ENCODE measurements at regions not wholly inside any gene's neighbourhood (a gene's known extent, or its start where the extent isn't known, plus 50 kb on each side); places are given as distances from the start of the nearest gene placed in this dataset.

DNA sequence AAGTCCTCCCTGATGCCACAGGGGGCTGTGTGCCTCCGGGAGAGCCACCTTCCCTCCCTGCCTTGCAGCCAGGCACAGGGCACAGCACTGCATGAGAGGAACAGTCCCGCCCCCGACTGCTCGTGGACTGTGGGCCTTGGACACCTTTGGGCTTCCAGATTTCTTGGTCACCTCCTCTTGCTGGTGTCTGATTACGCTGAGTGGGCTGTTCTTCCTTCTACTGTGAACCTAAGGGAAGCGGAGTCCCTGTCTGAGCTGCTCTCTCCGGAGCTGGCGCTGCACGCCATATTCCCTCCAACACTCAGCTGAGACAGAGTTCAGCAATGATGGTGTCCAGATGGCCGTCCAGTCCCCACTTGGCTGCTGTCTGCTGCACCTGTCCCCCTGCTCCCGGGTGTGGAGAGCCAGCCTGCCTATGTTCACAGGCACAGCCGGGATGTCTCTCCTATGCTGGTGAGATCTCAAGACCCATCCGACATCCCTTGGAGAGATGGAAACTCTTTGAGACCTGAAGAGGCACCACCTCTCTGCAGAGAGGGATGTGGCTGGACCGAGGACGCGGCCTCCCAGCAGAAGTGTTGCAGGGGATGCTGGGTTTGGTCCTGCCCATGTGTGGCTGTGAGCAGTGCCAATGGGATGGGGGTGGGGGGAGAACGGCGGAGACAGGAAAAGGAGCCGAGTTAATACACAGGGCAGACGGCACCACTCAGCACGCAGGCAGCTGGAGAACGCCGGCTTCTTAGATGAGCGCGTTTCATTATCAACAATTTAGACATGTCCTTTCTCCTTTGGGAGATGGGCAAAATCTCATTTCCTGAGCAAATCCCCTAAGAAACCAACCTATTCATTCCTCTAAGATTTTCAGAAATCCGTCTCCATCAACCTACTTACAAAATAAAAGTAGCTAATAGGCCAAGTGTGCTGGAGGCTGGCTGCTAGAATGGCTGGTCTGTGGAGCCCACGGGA, 171.9 kb downstream of the ENGASE start:
- ATAC-seq (replicated peaks) (no peak), DNase-seq (no peak)
- H3K27ac Mint-ChIP-seq: no peak overlapping the region
- H3K36me3 Mint-ChIP-seq (ENCODE audit: insufficient read depth): no peaks in the 10 kb centered on the region
- no peak overlapping the region for H3K4me3 Mint-ChIP-seq
- no peaks in the 10 kb centered on the region for H3K9me3 Mint-ChIP-seq
- peaks cover 36 to 77% of the 10 kb centered on the region in 2 donors for H3K27me3 Mint-ChIP-seq
- no peaks in the 10 kb centered on the region for H3K4me1 Mint-ChIP-seq (ENCODE audit: low read depth in 2 of 2)

GRCh38 chr17:79244665-79245064, 170.0 kb downstream of the ENGASE start:
- no peaks in the 10 kb centered on the region for H3K9me3 Mint-ChIP-seq
- DNase-seq (no peak), ATAC-seq (replicated peaks) (no peak)
- H3K4me1 Mint-ChIP-seq (ENCODE audit: low read depth in 2 of 2): no peaks in the 10 kb centered on the region
- H3K4me3 Mint-ChIP-seq: no peak overlapping the region
- H3K27ac Mint-ChIP-seq: no peak overlapping the region
- H3K27me3 Mint-ChIP-seq: peaks cover 29 to 67% of the 10 kb centered on the region in 2 donors
- H3K36me3 Mint-ChIP-seq (ENCODE audit: insufficient read depth): no peaks in the 10 kb centered on the region

DNA sequence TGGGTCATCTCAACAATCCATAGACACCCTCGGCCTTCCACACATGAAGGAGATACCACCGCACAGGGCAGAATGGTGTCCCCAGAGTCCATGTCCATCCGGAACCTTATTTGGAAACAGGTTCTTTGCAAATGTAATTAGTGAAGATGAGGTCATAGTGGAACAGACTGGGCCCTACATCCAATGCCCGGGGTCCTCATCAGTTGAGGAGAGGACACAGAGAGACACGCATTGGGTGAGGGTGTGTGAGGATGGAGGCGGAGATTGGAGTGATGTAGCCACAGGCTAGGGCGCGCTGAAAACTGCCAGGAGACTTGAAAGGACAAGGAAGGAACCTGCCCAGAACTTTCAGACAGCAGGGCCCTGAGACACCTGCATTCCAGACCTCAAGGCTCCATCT, 169.4 kb downstream of the ENGASE start:
- Mint-ChIP-seq H3K4me1 (ENCODE audit: low read depth in 2 of 2) (no peaks in the 10 kb centered on the region), H3K27me3 (peaks cover 25 to 67% of the 10 kb centered on the region in 2 donors), H3K4me3 (no peak overlapping the region), H3K36me3 (ENCODE audit: insufficient read depth) (no peaks in the 10 kb centered on the region), H3K27ac (no peak overlapping the region), H3K9me3 (no peaks in the 10 kb centered on the region)
- ATAC-seq (replicated peaks) (no peak), DNase-seq (no peak)

DNA sequence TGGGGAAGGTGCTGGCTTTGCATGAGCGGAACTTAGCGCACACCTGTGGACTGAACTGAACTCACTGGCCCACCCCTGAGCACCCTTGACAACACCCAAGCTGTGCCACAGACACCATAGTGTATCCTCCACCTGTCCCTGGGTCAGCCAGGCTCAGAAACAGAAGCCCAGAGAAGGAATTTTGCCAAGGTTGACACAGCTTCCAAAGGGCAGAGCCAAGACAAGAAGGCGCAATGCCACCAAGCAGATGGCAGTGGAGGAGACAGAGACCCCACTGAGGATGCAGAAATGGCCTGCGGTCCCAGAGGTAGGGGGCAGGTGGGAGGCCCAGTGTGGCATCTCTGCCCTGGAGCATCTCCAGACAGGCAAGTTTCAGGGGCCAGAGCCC, 169.0 kb downstream of the ENGASE start:
- Mint-ChIP-seq H3K9me3 (no peaks in the 10 kb centered on the region), H3K4me3 (no peak overlapping the region), H3K27ac (no peak overlapping the region), H3K4me1 (ENCODE audit: low read depth in 2 of 2) (no peaks in the 10 kb centered on the region), H3K36me3 (ENCODE audit: insufficient read depth) (no peaks in the 10 kb centered on the region), H3K27me3 (peaks cover 25 to 70% of the 10 kb centered on the region in 2 donors)
- ATAC-seq (replicated peaks) (no peak), DNase-seq (no peak)

- no peak for ATAC-seq (replicated peaks)
- Mint-ChIP-seq H3K27ac (no peak overlapping the region), H3K27me3 (peaks cover 25 to 74% of the 10 kb centered on the region in 2 donors), H3K4me1 (ENCODE audit: low read depth in 2 of 2) (no peaks in the 10 kb centered on the region), H3K4me3 (no peak overlapping the region), H3K9me3 (no peaks in the 10 kb centered on the region), H3K36me3 (ENCODE audit: insufficient read depth) (no peaks in the 10 kb centered on the region)
- no peak for DNase-seq
Measured at GRCh38 chr17:79242873-79243602, 168.4 kb downstream of the ENGASE start.

GRCh38 chr17:79242393-79242792, 167.8 kb downstream of the ENGASE start:
- DNase-seq (no peak), ATAC-seq (replicated peaks) (no peak)
- Mint-ChIP-seq H3K27me3 (peaks cover 25 to 74% of the 10 kb centered on the region in 2 donors), H3K36me3 (ENCODE audit: insufficient read depth) (no peaks in the 10 kb centered on the region), H3K4me1 (ENCODE audit: low read depth in 2 of 2) (no peaks in the 10 kb centered on the region), H3K9me3 (no peaks in the 10 kb centered on the region), H3K4me3 (no peak overlapping the region), H3K27ac (no peak overlapping the region)

DNA sequence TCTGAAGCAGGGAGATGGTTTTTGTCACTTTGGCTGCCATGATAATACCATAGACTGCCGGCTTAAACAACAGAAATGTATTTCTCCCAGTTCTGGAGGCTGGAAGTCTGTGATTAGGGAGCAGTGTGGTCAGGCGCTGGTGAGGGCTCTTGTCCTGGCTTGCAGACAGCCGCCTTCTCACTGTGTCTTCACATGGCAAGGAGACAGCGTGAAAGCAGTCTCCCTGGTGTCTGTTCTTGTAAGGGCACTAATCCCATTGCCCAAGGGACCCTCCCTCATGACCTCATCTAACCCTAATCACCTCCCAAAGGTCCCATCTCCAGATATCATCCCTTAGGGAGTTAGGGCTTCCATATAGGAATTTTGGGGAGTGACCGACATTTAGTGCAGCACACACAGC, 167.0 kb downstream of the ENGASE start:
- Mint-ChIP-seq H3K36me3 (ENCODE audit: insufficient read depth) (no peaks in the 10 kb centered on the region), H3K9me3 (no peaks in the 10 kb centered on the region), H3K27ac (no peak overlapping the region), H3K4me1 (ENCODE audit: low read depth in 2 of 2) (no peaks in the 10 kb centered on the region), H3K27me3 (peaks cover 24 to 76% of the 10 kb centered on the region in 2 donors), H3K4me3 (no peak overlapping the region)
- DNase-seq (no peak), ATAC-seq (replicated peaks) (no peak)

DNA sequence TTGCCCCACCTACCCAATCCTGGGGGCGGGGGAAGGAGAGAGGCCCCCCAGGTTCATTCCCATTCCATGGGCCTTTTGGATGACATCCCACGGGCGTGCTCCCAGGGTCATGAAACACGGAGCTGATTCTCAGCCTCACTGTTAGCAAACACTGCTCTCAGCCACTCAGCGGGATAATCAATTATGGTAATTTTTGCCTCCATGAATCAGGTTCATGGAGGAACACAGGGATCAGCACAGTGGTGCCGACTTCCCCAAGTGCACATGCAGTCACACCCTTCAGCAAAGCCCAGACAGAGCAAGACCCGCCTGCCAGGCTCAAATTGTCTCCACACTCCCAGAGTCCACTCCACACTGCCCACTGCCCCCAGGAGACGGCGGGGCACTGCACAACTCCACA, 164.6 kb downstream of the ENGASE start:
- H3K27ac Mint-ChIP-seq: no peak overlapping the region
- H3K4me1 Mint-ChIP-seq (ENCODE audit: low read depth in 2 of 2): no peaks in the 10 kb centered on the region
- H3K4me3 Mint-ChIP-seq: no peak overlapping the region
- H3K36me3 Mint-ChIP-seq (ENCODE audit: insufficient read depth): no peaks in the 10 kb centered on the region
- ATAC-seq (replicated peaks): no peak
- DNase-seq: no peak
- H3K9me3 Mint-ChIP-seq: no peaks in the 10 kb centered on the region
- H3K27me3 Mint-ChIP-seq: peaks cover 7 to 68% of the 10 kb centered on the region in 2 donors

DNA sequence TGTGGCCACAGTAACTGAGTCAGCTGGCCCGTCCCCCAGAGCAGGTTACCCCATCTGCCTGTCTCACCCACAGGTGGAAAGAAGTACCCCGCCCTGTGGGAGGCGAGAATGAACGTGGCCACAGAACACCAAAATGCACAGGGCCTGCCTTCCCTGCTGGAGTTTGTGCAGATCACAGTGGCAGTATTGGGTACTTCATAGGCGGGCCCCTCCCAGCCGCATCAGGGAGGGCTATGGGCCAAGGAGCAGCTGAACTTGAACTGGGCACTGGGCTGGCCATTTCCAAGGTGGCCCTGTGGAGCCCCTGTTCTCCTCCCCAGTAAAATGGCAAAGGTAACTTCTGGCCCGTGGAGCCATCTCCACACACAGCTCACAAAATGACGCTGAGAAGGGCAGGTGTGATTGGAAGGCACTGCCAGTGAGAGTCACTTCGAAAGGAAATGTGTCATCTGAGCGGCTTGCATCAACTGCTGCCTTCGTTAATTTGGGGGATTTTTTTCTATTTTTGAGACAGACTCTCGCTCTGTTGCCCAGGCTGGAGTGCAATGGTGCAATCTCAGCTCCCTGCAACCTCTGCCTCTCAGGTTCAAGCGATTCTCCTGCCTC, 162.9 kb downstream of the ENGASE start:
- Mint-ChIP-seq H3K9me3 (no peaks in the 10 kb centered on the region), H3K4me3 (no peak overlapping the region), H3K27me3 (peaks cover 7 to 52% of the 10 kb centered on the region in 2 donors), H3K27ac (no peak overlapping the region), H3K36me3 (ENCODE audit: insufficient read depth) (no peaks in the 10 kb centered on the region), H3K4me1 (ENCODE audit: low read depth in 2 of 2) (no peaks in the 10 kb centered on the region)
- no peak for ATAC-seq (replicated peaks)
- no peak for DNase-seq

DNA sequence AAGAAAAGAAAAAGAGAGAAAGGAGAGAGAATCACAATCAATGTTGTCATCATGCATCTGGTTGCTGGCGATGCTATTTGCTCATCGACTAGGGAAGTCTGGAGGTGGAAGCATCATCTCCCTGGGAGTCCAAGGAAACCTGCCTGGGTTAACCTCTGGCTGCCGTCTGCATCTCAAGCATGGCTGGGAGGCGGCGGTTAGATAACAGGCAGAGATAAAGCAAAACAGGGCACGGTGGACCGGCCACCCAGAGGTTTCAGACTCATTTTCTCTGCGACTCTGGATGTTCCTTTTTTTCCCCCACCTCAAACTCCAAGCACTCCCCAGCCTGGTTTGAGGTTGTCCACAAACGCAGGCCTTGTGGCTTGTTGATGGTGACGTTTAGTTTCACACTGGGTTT, 161.2 kb downstream of the ENGASE start:
- Mint-ChIP-seq H3K4me3 (no peak overlapping the region), H3K4me1 (ENCODE audit: low read depth in 2 of 2) (no peaks in the 10 kb centered on the region), H3K9me3 (no peaks in the 10 kb centered on the region), H3K36me3 (ENCODE audit: insufficient read depth) (no peaks in the 10 kb centered on the region), H3K27me3 (peaks cover 7 to 51% of the 10 kb centered on the region in 2 donors), H3K27ac (no peak overlapping the region)
- no peak for ATAC-seq (replicated peaks)
- no peak for DNase-seq

DNA sequence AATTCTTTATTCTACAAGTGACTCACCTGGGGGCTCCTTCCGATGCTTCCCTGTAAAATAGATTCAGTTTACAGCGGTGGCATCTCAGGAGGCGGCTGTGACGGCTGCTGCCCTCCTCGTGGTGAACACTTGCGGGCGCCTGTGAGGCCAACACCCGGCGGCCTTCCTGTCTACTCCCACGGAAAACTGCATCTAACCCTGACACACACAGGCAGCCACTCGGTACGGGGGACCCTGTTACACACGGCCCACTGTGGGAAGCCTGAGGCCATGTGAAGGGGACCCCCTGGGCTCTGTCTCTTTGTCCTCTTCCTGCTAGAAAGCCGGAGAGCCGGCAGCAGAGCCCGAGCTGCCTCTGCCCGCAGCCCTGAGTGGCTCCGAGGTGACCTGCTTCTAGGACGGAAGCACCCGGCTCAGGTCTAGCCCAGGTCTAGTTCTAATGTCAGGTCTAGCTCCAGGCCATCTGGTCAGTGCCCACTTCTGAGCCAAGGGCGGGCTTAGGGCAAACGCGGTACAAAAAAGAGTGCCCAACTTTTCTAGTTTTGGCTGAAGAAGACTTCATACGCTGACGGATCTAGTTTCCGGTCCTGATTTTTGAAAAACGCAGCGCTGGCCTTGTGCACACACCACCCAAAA, 159.4 kb downstream of the ENGASE start:
- no peak for DNase-seq
- H3K27me3 Mint-ChIP-seq: peaks cover 0 to 39% of the 10 kb centered on the region in 2 donors
- no peak overlapping the region for H3K27ac Mint-ChIP-seq
- no peaks in the 10 kb centered on the region for H3K36me3 Mint-ChIP-seq (ENCODE audit: insufficient read depth)
- no peaks in the 10 kb centered on the region for H3K9me3 Mint-ChIP-seq
- no peak for ATAC-seq (replicated peaks)
- no peak overlapping the region for H3K4me3 Mint-ChIP-seq
- H3K4me1 Mint-ChIP-seq (ENCODE audit: low read depth in 2 of 2): no peaks in the 10 kb centered on the region

- Mint-ChIP-seq H3K4me1 (ENCODE audit: low read depth in 2 of 2) (no peaks in the 10 kb centered on the region), H3K27me3 (peaks cover 7 to 37% of the 10 kb centered on the region in 2 donors), H3K27ac (no peak overlapping the region), H3K9me3 (no peaks in the 10 kb centered on the region), H3K4me3 (no peak overlapping the region), H3K36me3 (ENCODE audit: insufficient read depth) (no peaks in the 10 kb centered on the region)
- ATAC-seq (replicated peaks) (no peak), DNase-seq (no peak)
Measured at GRCh38 chr17:79232957-79233356, 158.3 kb downstream of the ENGASE start.

GRCh38 chr17:79231766-79232287, 157.2 kb downstream of the ENGASE start:
- Mint-ChIP-seq H3K4me1 (ENCODE audit: low read depth in 2 of 2) (no peaks in the 10 kb centered on the region), H3K27ac (no peak overlapping the region), H3K4me3 (no peak overlapping the region), H3K27me3 (peaks cover 7 to 37% of the 10 kb centered on the region in 2 donors), H3K36me3 (ENCODE audit: insufficient read depth) (no peaks in the 10 kb centered on the region), H3K9me3 (no peaks in the 10 kb centered on the region)
- ATAC-seq (replicated peaks) (no peak), DNase-seq (no peak)
